KMS-11 (cell line): ENCODE measurements at regions not wholly inside any gene's neighbourhood (a gene's known extent, or its start where the extent isn't known, plus 50 kb on each side); places are given as distances from the start of the nearest gene placed in this dataset.
"Not testable (repeated sequence)": the region's sequence is repeated elsewhere in the genome, so short reads cannot be mapped to it uniquely, and the experiment has no call there.

Source experiments
- H2AFZ ChIP-seq: fragments of 200-600 bp; sonication (generic); 2 replicates; pipeline ENCODE4 v1.6.1; 2016; ENCODE audit warnings: antibody characterized with exemption, mixed run types, low read depth
- H3K27ac ChIP-seq: fragments of 200-600 bp; sonication (generic); 2 replicates; pipeline ENCODE4 v1.6.1; 2016; ENCODE audit warnings: mild to moderate bottlenecking, mixed run types
- H3K27me3 ChIP-seq: fragments of 200-600 bp; sonication (generic); 2 replicates; pipeline ENCODE4 v1.6.1; 2017; ENCODE audit warnings: mild to moderate bottlenecking, low read depth, mixed run types, moderate library complexity; ENCODE audit not compliant: insufficient read depth
- H3K36me3 ChIP-seq: fragments of 200-600 bp; sonication (generic); 2 replicates; pipeline ENCODE4 v1.6.1; 2017; ENCODE audit warnings: mild to moderate bottlenecking, mixed run types; ENCODE audit not compliant: insufficient read depth
- H3K4me1 ChIP-seq: fragments of 200-600 bp; sonication (generic); 2 replicates; pipeline ENCODE4 v1.6.1; 2016; ENCODE audit warnings: mild to moderate bottlenecking, low read depth, mixed run types; ENCODE audit not compliant: poor library complexity, severe bottlenecking
- H3K4me2 ChIP-seq: fragments of 200-600 bp; sonication (generic); 2 replicates; pipeline ENCODE4 v1.7.0; 2016; ENCODE audit warnings: mild to moderate bottlenecking, mixed run types
- H3K4me3 ChIP-seq: fragments of 200-600 bp; sonication (generic); IDR thresholded peaks from 2 replicates; pipeline ENCODE4 v1.6.1; 2017; ENCODE audit warnings: low read depth, low read length, mixed read lengths; ENCODE audit not compliant: insufficient read depth
- H3K79me2 ChIP-seq: fragments of 200-600 bp; sonication (generic); 2 replicates; pipeline ENCODE4 v1.6.1; 2016; ENCODE audit warnings: low read depth, mixed run types; ENCODE audit not compliant: insufficient read depth
- H3K9ac ChIP-seq: fragments of 200-600 bp; sonication (generic); 2 replicates; pipeline ENCODE4 v1.6.1; 2016; ENCODE audit warnings: mild to moderate bottlenecking, mixed run types
- H4K20me1 ChIP-seq: fragments of 200-600 bp; sonication (generic); 2 replicates; pipeline ENCODE4 v1.6.1; 2016; ENCODE audit warnings: mild to moderate bottlenecking, mixed run types; ENCODE audit not compliant: insufficient read depth
- TF ChIP-seq, protein P1 (sequence below): fragments of 200-600 bp; sonication (generic); conservative IDR thresholded peaks from 2 replicates; pipeline ENCODE4 v1.6.1; 2017; ENCODE audit warnings: low read depth, mild to moderate bottlenecking, antibody characterized with exemption, low read length, moderate library complexity, mixed read lengths

- Histone ChIP-seq H3K9ac (no peak overlapping the region), H3K79me2 (no peaks in the 10 kb centered on the region), H2AFZ (no peak overlapping the region), H3K4me3 (no peak overlapping the region), H3K4me1 (no peaks in the 10 kb centered on the region), H3K36me3 (no peaks in the 10 kb centered on the region), H3K27me3 (peaks cover 4% of the 10 kb centered on the region; the same call in 1 of the 2 replicates), H4K20me1 (no peaks in the 10 kb centered on the region), H3K27ac (no peak overlapping the region), H3K4me2 (no peak overlapping the region)
- TF ChIP-seq, protein P1, sequence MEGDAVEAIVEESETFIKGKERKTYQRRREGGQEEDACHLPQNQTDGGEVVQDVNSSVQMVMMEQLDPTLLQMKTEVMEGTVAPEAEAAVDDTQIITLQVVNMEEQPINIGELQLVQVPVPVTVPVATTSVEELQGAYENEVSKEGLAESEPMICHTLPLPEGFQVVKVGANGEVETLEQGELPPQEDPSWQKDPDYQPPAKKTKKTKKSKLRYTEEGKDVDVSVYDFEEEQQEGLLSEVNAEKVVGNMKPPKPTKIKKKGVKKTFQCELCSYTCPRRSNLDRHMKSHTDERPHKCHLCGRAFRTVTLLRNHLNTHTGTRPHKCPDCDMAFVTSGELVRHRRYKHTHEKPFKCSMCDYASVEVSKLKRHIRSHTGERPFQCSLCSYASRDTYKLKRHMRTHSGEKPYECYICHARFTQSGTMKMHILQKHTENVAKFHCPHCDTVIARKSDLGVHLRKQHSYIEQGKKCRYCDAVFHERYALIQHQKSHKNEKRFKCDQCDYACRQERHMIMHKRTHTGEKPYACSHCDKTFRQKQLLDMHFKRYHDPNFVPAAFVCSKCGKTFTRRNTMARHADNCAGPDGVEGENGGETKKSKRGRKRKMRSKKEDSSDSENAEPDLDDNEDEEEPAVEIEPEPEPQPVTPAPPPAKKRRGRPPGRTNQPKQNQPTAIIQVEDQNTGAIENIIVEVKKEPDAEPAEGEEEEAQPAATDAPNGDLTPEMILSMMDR: no peak
Measured at GRCh38 chr11:69896250-69896649, 77.0 kb upstream of the FGF3 start.

DNA sequence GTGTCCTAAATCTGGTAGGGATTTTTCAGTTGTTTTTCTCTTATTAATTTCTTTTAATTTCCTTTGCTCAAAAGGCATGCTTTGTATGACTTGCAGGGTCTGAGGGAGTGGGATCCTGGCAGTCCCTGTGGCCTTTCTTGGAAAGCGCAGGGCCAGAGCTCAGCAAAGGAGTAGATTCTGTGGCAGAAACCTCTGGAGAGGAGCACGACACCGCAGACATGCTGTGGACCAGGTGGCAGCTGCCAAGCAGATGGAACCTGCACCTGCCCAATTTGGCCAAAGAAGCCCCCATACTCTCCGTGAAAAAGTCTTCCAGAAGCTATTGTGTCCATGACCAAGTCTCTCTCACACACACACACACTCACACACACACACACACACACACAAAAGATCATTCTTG is 78.9 kb upstream of the FGF3 start:
- no peak overlapping the region for H2AFZ ChIP-seq
- H3K27ac ChIP-seq: no peak overlapping the region
- H3K36me3 ChIP-seq: no peaks in the 10 kb centered on the region
- TF ChIP-seq, protein P1: no peak
- H3K9ac ChIP-seq: no peak overlapping the region
- H3K4me1 ChIP-seq: no peaks in the 10 kb centered on the region
- H3K4me2 ChIP-seq: no peak overlapping the region
- H4K20me1 ChIP-seq: no peaks in the 10 kb centered on the region
- no peak overlapping the region for H3K4me3 ChIP-seq
- peaks cover 3% of the 10 kb centered on the region; the same call in 1 of the 2 replicates for H3K27me3 ChIP-seq
- no peaks in the 10 kb centered on the region for H3K79me2 ChIP-seq

DNA sequence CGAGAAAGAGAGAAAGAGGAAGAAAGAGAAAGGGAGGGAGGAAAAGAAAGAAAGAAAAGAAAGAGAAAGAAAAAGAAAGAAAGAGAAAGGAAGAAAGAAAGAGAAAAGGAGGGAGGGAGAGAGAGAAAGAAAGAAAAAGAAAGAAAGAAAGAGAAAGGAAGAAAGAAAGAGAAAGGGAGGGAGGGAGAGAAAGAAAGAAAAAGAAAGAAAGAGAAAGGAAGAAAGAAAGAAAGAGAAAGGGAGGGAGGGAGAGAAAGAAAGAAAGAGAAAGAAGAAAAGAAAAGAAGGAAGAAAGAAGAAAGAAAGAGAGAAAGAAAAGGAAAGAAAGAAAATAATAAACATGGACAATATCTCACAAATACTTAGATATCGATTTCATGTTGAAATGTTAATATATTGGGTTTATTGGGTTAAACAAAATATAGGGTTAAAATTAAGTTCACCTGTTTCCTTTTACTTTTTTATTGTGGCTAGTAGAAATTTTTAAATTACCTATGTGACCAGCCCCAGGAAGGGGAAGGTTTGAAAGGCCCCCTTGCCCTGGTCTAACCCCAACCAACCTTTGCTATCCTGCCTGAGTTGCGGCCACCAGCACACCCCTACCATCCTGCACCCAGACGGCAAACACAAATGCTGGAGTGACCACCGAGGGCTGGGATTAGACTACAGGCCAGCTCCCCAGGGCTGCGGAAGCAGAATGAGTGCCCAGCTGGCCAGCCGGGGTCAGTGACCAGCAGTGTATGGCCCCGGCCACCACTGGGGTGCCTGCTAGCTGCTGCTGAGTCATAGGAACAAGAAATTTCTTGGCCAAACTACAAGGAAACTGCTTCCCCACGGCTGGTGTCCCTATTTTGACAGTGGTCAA is 81.0 kb upstream of the FGF3 start:
- no peak overlapping the region for H3K27ac ChIP-seq
- no peaks in the 10 kb centered on the region for H4K20me1 ChIP-seq
- H3K27me3 ChIP-seq: peaks cover 3% of the 10 kb centered on the region; the same call in 1 of the 2 replicates
- H3K9ac ChIP-seq: no peak overlapping the region
- no peak overlapping the region for H2AFZ ChIP-seq
- no peak overlapping the region for H3K4me2 ChIP-seq
- no peaks in the 10 kb centered on the region for H3K4me1 ChIP-seq
- TF ChIP-seq, protein P1: no peak
- no peaks in the 10 kb centered on the region for H3K36me3 ChIP-seq
- H3K79me2 ChIP-seq: no peaks in the 10 kb centered on the region
- H3K4me3 ChIP-seq: no peak overlapping the region

GRCh38 chr11:69900822-69901302 is 81.6 kb upstream of the FGF3 start:
- H4K20me1 ChIP-seq, H3K9ac ChIP-seq, H3K4me3 ChIP-seq, H3K36me3 ChIP-seq, H3K4me1 ChIP-seq, H3K27me3 ChIP-seq, H3K27ac ChIP-seq, H2AFZ ChIP-seq, H3K79me2 ChIP-seq, H3K4me2 ChIP-seq: not testable (repeated sequence)

DNA sequence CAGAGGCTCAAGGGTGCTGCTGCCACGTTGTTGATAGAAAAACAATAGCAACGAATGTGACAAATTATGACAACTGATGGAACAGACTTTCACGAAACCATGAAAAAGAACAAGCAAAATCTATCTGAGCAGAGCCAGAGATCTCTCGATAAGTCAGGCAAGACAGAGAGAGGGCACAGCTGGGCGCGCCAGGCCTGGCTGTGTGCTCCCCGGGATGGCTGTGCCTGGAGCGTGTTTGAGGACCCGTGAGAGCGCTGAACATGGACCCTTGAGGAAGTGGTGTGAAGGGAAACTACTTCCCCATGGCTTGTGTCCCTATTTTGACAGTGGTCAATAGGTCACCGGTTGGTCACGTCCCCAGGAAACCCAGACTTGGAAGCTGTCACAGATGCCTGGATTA is 83.1 kb upstream of the FGF3 start:
- Histone ChIP-seq H3K4me1 (no peaks in the 10 kb centered on the region), H3K9ac (no peak overlapping the region), H3K79me2 (no peaks in the 10 kb centered on the region), H3K27me3 (peaks cover 3% of the 10 kb centered on the region; the same call in 1 of the 2 replicates), H3K27ac (no peak overlapping the region), H4K20me1 (no peaks in the 10 kb centered on the region), H3K36me3 (no peaks in the 10 kb centered on the region), H3K4me2 (no peak overlapping the region), H2AFZ (no peak overlapping the region), H3K4me3 (no peak overlapping the region)
- TF ChIP-seq, protein P1: no peak
